DND-41 (cell line): ENCODE measurements at regions not wholly inside any gene's neighbourhood (a gene's known extent, or its start where the extent isn't known, plus 50 kb on each side); places are given as distances from the start of the nearest gene placed in this dataset.

ENCODE experiments used
- ATAC-seq: fragments of 200-7000 bp; cut with Tn5 transposase; 3 replicates; pipeline ENCODE4 v1.9.1; 2021; ENCODE audit warnings: low read depth; ENCODE audit not compliant: insufficient read depth
- DNase-seq: peaks from one replicate; pipeline ENCODE4 v3.0.0-alpha.2; 2020
- H2AFZ ChIP-seq: 2 replicates; pipeline ENCODE4 v1.6.0; 2012; ENCODE audit warnings: low read depth, low read length
- H3K27ac ChIP-seq: 2 replicates; pipeline ENCODE4 v1.5.1; 2012; ENCODE audit warnings: low read length, inconsistent platforms
- H3K27me3 ChIP-seq: fragments of 200-600 bp; sonication (generic); 2 replicates; pipeline ENCODE4 v1.6.0; 2012; ENCODE audit warnings: low read length, mild to moderate bottlenecking, inconsistent platforms; ENCODE audit not compliant: insufficient read depth, poor library complexity
- H3K36me3 ChIP-seq: 2 replicates; pipeline ENCODE4 v1.5.1; 2012; ENCODE audit warnings: low read length, inconsistent platforms; ENCODE audit not compliant: insufficient read depth
- H3K4me1 ChIP-seq: 2 replicates; pipeline ENCODE4 v1.5.1; 2012; ENCODE audit warnings: mild to moderate bottlenecking, low read length; ENCODE audit not compliant: insufficient read depth
- H3K4me2 ChIP-seq: 2 replicates; pipeline ENCODE4 v1.6.0; 2012; ENCODE audit warnings: mild to moderate bottlenecking, moderate library complexity, low read length, inconsistent platforms; ENCODE audit not compliant: insufficient read depth
- H3K4me3 ChIP-seq, 2 experiments: fragments of 200-600 bp in 1 of 2; shearing (Covaris generic) in 1 of 2; 2 replicates each; pipeline ENCODE4 v1.5.1; 2012 to 2016; ENCODE audit warnings: inconsistent platforms in 2 of 2, low read length in 2 of 2, mild to moderate bottlenecking in 2 of 2, low read depth in 1 of 2, moderate library complexity in 1 of 2
- H3K79me2 ChIP-seq: 2 replicates; pipeline ENCODE4 v1.6.0; 2012; ENCODE audit warnings: low read length, inconsistent platforms; ENCODE audit not compliant: insufficient read depth
- H3K9ac ChIP-seq: 2 replicates; pipeline ENCODE4 v1.6.0; 2012; ENCODE audit warnings: low read depth, mild to moderate bottlenecking, inconsistent platforms, low read length, moderate library complexity
- H3K9me3 ChIP-seq: 2 replicates; pipeline ENCODE4 v1.5.1; 2012; ENCODE audit warnings: low read length, moderate library complexity, mild to moderate bottlenecking, inconsistent platforms; ENCODE audit not compliant: insufficient read depth, severe bottlenecking
- H4K20me1 ChIP-seq: 2 replicates; pipeline ENCODE4 v1.6.0; 2012; ENCODE audit warnings: low read length; ENCODE audit not compliant: insufficient read depth
- EZH2 ChIP-seq: IDR thresholded peaks from 3 replicates; pipeline ENCODE4 v1.6.1; 2012; ENCODE audit warnings: borderline replicate concordance, low read depth, mild to moderate bottlenecking, moderate library complexity, low read length, inconsistent platforms; ENCODE audit not compliant: severe bottlenecking
- TF ChIP-seq, protein P1 (sequence below): IDR thresholded peaks from 2 replicates; pipeline ENCODE4 v1.5.1; 2012; ENCODE audit warnings: borderline replicate concordance, low read length, moderate library complexity, mild to moderate bottlenecking; ENCODE audit not compliant: poor library complexity, severe bottlenecking; ENCODE audit errors: extremely low read depth

DNA sequence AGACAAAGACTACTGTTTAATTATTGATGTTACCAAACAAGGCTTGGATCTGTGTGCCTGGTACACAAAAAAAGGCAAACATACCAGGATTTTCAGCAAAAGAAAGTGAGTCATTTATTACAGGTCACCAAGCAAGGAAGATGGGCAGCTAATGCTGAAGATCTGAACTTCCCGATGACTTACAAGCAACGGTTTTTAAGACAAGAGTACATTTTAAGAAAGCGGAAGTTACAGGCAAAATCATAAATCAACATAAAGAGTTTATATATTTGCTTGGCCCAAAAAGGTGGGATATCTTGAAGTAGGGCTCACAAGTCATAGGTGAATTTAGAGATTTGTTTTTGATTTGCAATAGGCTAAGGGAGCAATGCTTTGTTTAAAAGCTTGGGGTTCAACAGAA, 125.4 kb upstream of the SPATA16 start:
- H3K36me3 ChIP-seq: no peaks in the 10 kb centered on the region
- H3K9me3 ChIP-seq: no peaks in the 10 kb centered on the region
- no peak overlapping the region for H3K4me2 ChIP-seq
- H3K79me2 ChIP-seq: no peaks in the 10 kb centered on the region
- no peak for DNase-seq
- TF ChIP-seq, protein P1, sequence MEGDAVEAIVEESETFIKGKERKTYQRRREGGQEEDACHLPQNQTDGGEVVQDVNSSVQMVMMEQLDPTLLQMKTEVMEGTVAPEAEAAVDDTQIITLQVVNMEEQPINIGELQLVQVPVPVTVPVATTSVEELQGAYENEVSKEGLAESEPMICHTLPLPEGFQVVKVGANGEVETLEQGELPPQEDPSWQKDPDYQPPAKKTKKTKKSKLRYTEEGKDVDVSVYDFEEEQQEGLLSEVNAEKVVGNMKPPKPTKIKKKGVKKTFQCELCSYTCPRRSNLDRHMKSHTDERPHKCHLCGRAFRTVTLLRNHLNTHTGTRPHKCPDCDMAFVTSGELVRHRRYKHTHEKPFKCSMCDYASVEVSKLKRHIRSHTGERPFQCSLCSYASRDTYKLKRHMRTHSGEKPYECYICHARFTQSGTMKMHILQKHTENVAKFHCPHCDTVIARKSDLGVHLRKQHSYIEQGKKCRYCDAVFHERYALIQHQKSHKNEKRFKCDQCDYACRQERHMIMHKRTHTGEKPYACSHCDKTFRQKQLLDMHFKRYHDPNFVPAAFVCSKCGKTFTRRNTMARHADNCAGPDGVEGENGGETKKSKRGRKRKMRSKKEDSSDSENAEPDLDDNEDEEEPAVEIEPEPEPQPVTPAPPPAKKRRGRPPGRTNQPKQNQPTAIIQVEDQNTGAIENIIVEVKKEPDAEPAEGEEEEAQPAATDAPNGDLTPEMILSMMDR: no peak
- no peak for TF ChIP-seq EZH2
- H3K9ac ChIP-seq: no peak overlapping the region
- H3K4me3 ChIP-seq: no peak overlapping the region
- ATAC-seq: no peak
- H4K20me1 ChIP-seq: no peaks in the 10 kb centered on the region
- peaks cover 3% of the 10 kb centered on the region for H3K27me3 ChIP-seq
- H3K27ac ChIP-seq: no peak overlapping the region
- H2AFZ ChIP-seq: no peak overlapping the region
- H3K4me1 ChIP-seq: no peaks in the 10 kb centered on the region

DNA sequence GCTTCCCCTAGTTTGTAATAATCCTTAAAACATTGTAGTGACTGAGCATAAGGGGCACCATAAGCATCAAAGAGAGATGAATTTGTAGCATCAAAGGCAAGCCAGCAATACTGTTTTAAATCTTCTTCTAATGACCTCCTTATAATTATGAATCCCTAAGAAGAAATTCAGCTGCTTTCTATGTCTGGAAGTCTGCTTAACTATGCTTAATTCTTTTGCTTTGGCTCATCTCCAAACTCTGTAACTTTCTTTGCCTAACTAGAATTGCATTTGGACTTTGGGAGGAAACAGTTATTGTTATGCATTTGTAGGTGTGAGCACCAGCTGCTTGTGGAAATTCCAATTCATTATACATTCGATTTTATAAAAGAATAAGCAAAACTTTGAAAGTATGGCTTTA, 117.7 kb upstream of the SPATA16 start:
- DNase-seq: no peak
- no peak overlapping the region for H2AFZ ChIP-seq
- no peak overlapping the region for H3K4me2 ChIP-seq
- no peaks in the 10 kb centered on the region for H3K36me3 ChIP-seq
- H3K27ac ChIP-seq: no peak overlapping the region
- H3K4me1 ChIP-seq: no peaks in the 10 kb centered on the region
- TF ChIP-seq, protein P1: no peak
- TF ChIP-seq EZH2: no peak
- H3K27me3 ChIP-seq: no peaks in the 10 kb centered on the region
- H3K79me2 ChIP-seq: no peaks in the 10 kb centered on the region
- H3K4me3 ChIP-seq: no peak overlapping the region
- no peaks in the 10 kb centered on the region for H4K20me1 ChIP-seq
- ATAC-seq: no peak
- H3K9me3 ChIP-seq: no peaks in the 10 kb centered on the region
- H3K9ac ChIP-seq: no peak overlapping the region

DNA sequence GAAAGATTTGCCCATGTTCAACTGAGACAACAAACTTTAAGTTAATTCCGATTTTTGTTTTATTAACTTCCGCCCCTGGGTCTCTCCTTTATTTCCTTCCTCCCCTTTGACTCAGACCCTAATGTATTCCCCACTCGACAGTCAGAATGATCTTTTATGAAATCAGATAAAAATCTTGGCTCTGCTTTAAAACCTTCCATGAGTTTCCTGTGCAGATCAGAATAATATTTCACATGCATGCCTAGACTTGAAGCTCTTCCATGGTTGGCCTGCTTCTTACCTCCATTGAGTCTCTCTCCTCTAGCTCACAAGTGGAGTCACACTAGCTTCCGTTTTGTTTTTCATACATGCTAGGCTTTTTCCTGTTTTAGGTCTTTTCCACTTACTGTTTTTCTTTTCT, 116.8 kb upstream of the SPATA16 start:
- H3K27ac ChIP-seq: no peak overlapping the region
- ATAC-seq (no peak), DNase-seq (no peak)
- H3K9me3 ChIP-seq: no peaks in the 10 kb centered on the region
- TF ChIP-seq EZH2: no peak
- TF ChIP-seq, protein P1: no peak
- no peaks in the 10 kb centered on the region for H3K36me3 ChIP-seq
- no peaks in the 10 kb centered on the region for H3K27me3 ChIP-seq
- H3K79me2 ChIP-seq: no peaks in the 10 kb centered on the region
- H3K4me1 ChIP-seq: no peaks in the 10 kb centered on the region
- H2AFZ ChIP-seq: no peak overlapping the region
- no peak overlapping the region for H3K9ac ChIP-seq
- no peak overlapping the region for H3K4me2 ChIP-seq
- H4K20me1 ChIP-seq: no peaks in the 10 kb centered on the region
- H3K4me3 ChIP-seq: no peak overlapping the region

DNA sequence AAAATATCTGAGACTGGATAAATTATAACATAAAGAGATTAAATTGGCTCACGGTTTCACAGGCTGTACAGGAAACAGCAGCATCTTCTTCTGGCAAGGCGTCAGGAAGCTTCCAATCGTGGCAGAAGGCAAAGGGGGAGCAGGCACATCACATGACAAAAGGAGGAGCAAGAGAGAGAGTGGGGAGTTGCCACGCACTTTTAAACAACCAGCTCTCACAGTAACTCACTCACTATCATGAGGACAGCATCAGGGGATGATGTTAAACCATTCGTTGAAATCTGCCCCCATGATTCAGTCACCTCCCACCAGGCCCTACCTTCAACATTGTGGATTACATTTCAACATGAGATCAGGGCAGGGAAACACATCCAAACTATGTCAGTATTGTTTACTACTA, 114.5 kb upstream of the SPATA16 start:
- H3K4me2 ChIP-seq: no peak overlapping the region
- TF ChIP-seq, protein P1: no peak
- no peak for TF ChIP-seq EZH2
- ATAC-seq: no peak
- H3K4me3 ChIP-seq: no peak overlapping the region
- H4K20me1 ChIP-seq: no peaks in the 10 kb centered on the region
- DNase-seq: no peak
- no peaks in the 10 kb centered on the region for H3K9me3 ChIP-seq
- no peak overlapping the region for H3K9ac ChIP-seq
- no peaks in the 10 kb centered on the region for H3K27me3 ChIP-seq
- no peak overlapping the region for H2AFZ ChIP-seq
- H3K4me1 ChIP-seq: no peaks in the 10 kb centered on the region
- no peak overlapping the region for H3K27ac ChIP-seq
- H3K36me3 ChIP-seq: no peaks in the 10 kb centered on the region
- no peaks in the 10 kb centered on the region for H3K79me2 ChIP-seq
